AML-193 (cell line): ENCODE measurements at regions not wholly inside any gene's neighbourhood (a gene's known extent, or its start where the extent isn't known, plus 50 kb on each side); places are given as distances from the start of the nearest gene placed in this dataset.
"Not testable (repeated sequence)": the region's sequence is repeated elsewhere in the genome, so short reads cannot be mapped to it uniquely, and the experiment has no call there.

Experiments
- DNase-seq, 2 experiments: peaks; one replicate each; lab custom pipeline; 2025; lab: John Stamatoyannopoulos, UW

GRCh38 chr1:94302497-94302896 lies 65.1 kb upstream of the ARHGAP29 start:
- DNase-seq: no peak

- no peak for DNase-seq
Measured at GRCh38 chr1:94301186-94301585, 63.8 kb upstream of the ARHGAP29 start.

GRCh38 chr1:94300731-94301130 lies 63.3 kb upstream of the ARHGAP29 start:
- DNase-seq: no peak

- DNase-seq: no peak
Measured at GRCh38 chr1:94299627-94300553, 62.5 kb upstream of the ARHGAP29 start.

DNA sequence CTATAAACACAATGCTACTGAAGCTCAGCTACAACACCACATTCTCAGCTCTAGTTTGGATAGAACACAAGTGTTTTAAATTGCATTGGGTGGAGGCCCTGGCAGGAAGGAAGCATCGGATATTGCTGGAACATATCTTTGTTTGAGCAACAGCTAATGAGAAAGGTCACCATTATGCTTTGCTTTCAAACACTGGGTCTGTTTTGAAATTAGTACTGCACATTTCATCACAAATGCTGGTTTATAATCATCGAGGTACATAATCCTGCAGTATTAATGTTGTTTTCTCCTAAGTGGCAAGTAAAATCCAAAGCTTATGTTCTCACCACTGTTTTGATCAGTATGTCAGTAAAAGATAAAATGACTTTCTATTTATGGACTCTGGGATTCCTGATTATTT lies 61.5 kb upstream of the ARHGAP29 start:
- DNase-seq: peak; percentile 54 to 55

DNA sequence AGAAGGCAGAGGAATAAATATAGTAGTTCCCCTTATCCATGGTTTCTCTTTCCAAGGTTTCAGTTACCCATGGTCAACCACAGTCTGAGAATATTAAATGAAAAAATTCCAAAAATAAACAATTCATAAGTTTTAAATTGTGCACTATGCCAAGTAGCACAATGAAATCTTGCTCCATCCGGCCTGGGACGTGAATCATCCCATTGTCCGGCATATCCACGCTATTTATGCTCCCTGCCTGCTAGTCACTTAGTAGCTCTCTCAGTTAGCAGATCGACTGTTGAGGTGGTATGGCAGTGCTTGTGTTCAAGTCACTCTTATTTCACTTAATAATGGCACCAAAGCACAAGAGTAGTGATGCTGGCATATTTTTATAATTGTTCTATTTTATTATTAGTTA lies 58.6 kb upstream of the ARHGAP29 start:
- no peak for DNase-seq

GRCh38 chr1:94292978-94293377 lies 55.6 kb upstream of the ARHGAP29 start:
- DNase-seq: not testable (repeated sequence)

DNA sequence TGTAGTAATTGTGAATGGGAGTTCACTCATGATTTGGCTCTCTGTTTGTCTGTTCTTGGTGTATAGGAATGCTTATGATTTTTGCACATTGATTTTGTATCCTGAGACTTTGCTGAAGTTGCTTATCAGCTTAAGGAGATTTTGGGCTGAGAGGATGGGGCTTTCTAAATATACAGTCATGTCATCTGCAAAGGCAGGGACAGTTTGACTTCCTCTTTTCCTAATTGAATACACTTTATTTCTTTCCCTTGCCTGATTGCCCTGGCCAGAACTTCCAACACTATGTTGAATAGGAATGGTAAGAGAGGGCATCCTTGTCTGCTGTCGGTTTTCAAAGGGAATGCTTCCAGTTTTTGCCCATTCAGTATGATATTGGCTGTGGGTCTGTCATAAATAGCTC lies 51.9 kb upstream of the ARHGAP29 start:
- not testable (repeated sequence) for DNase-seq
